Head of caudate nucleus (tissue), 42 donors: ENCODE measurements at regions not wholly inside any gene's neighbourhood (a gene's known extent, or its start where the extent isn't known, plus 50 kb on each side); places are given as distances from the start of the nearest gene placed in this dataset.
A peak's percentile ranks its signal among the peaks of the same experiment; 100 is the strongest.
"Not testable (repeated sequence)": the region's sequence is repeated elsewhere in the genome, so short reads cannot be mapped to it uniquely, and the experiment has no call there.

Experiments
- DNase-seq, 42 donors: peaks; one replicate each; pipeline versions ENCODE4 v3.0.0 to v3.0.0-alpha.2; 2020 to 2021; ENCODE audit warnings: mixed read lengths in 7 of 42
- intact Hi-C: fragments of 100-400 bp; cut with DNase I; formaldehyde crosslinking; loops from one replicate; pipeline ENCODE4 v1.15.0; 2022

- DNase-seq = no peak
- intact Hi-C loops = no loop called here
Measured at GRCh38 chr10:11691319-11691755, 50.8 kb upstream of the ECHDC3 start.

GRCh38 chr10:11689945-11690736, 52.0 kb upstream of the ECHDC3 start:
- intact Hi-C loops = loop anchor here (10.0 kb wide), 1 partner anchor 75 kb away; the partner anchor contains the start of gene USP6NL
- DNase-seq = no peak

GRCh38 chr10:11688448-11688795, 53.8 kb upstream of the ECHDC3 start:
- not testable (repeated sequence) for DNase-seq
- intact Hi-C loops = loop anchor here (10.0 kb wide), 1 partner anchor 74 kb away; the partner anchor contains the start of gene USP6NL

- intact Hi-C loops = loop anchor here (10.0 kb wide), 1 partner anchor 73 kb away; the partner anchor contains the start of gene USP6NL
- no peak for DNase-seq
Measured at GRCh38 chr10:11687779-11688447, 54.3 kb upstream of the ECHDC3 start.

GRCh38 chr10:11687357-11687771, 54.8 kb upstream of the ECHDC3 start:
- intact Hi-C loops = loop anchor here (10.0 kb wide), 1 partner anchor 73 kb away; the partner anchor contains the start of gene USP6NL
- no peak for DNase-seq

GRCh38 chr10:11685787-11686218, 56.4 kb upstream of the ECHDC3 start:
- intact Hi-C loops = loop anchor here (10.0 kb wide), 1 partner anchor 71 kb away; the partner anchor contains the start of gene USP6NL
- DNase-seq = peak in 25 of 42 donors; percentile 20 to 69 (median 35)

GRCh38 chr10:11684717-11685645, 57.2 kb upstream of the ECHDC3 start:
- DNase-seq = peak in 39 of 42 donors; percentile 25 to 87 (median 52)
- intact Hi-C loops = loop anchor here (10.0 kb wide), 1 partner anchor 70 kb away; the partner anchor contains the start of gene USP6NL

GRCh38 chr10:11684341-11684716, 57.9 kb upstream of the ECHDC3 start:
- not testable (repeated sequence) for DNase-seq

GRCh38 chr10:11683529-11684320, 58.5 kb upstream of the ECHDC3 start:
- intact Hi-C loops = loop anchor here (10.0 kb wide), 1 partner anchor 69 kb away; the partner anchor contains the start of gene USP6NL
- no peak for DNase-seq

More at GRCh38 chr10:11684341-11684716, 57.9 kb upstream of the ECHDC3 start:
- intact Hi-C loops = loop anchor here (10.0 kb wide), 1 partner anchor 70 kb away; the partner anchor contains the start of gene USP6NL

- intact Hi-C loops = loop anchor here (10.0 kb wide), 1 partner anchor 68 kb away; the partner anchor contains the start of gene USP6NL
- no peak for DNase-seq
Measured at GRCh38 chr10:11682851-11683250, 59.3 kb upstream of the ECHDC3 start.

GRCh38 chr10:11682267-11682683, 59.9 kb upstream of the ECHDC3 start:
- intact Hi-C loops = loop anchor here (10.0 kb wide), 1 partner anchor 67 kb away; the partner anchor contains the start of gene USP6NL
- DNase-seq = no peak

- no peak for DNase-seq
Measured at GRCh38 chr10:11680496-11680895, 61.7 kb upstream of the ECHDC3 start.

GRCh38 chr10:11679946-11680345, 62.2 kb upstream of the ECHDC3 start:
- DNase-seq = no peak
- intact Hi-C loops = loop anchor here (10.0 kb wide), 1 partner anchor 65 kb away; the partner anchor contains the start of gene USP6NL

More at GRCh38 chr10:11680496-11680895, 61.7 kb upstream of the ECHDC3 start:
- intact Hi-C loops = loop anchor here (10.0 kb wide), 1 partner anchor 66 kb away; the partner anchor contains the start of gene USP6NL

GRCh38 chr10:11678074-11678793, 63.9 kb upstream of the ECHDC3 start:
- intact Hi-C loops = no loop called here

GRCh38 chr10:11677480-11677879, 64.7 kb upstream of the ECHDC3 start:
- no peak for DNase-seq
- intact Hi-C loops = no loop called here

More at GRCh38 chr10:11678074-11678793, 63.9 kb upstream of the ECHDC3 start:
- DNase-seq = peak in 3 of 42 donors; percentile 24 to 33 (median 32)

GRCh38 chr10:11673346-11674280, 62.2 kb upstream of the USP6NL start:
- intact Hi-C loops = no loop called here
- no peak for DNase-seq
